ENCODE measurements at regions not wholly inside any gene's neighbourhood (a gene's known extent, or its start where the extent isn't known, plus 50 kb on each side); places are given as distances from the start of the nearest gene placed in this dataset.

GRCh38 chr7:1316086-1316485 lies 83.4 kb downstream of the UNCX start:
- no peak overlapping the region for H3K4me3 ChIP-seq (ENCODE audit: low read depth, low read length)
- no peak for TF ChIP-seq CTCF (IDR thresholded peaks at IDR 0.05; ENCODE audit: low read depth, low read length)

- H3K4me3 ChIP-seq (ENCODE audit: low read depth, low read length) = no peak overlapping the region
- TF ChIP-seq CTCF (IDR thresholded peaks at IDR 0.05; ENCODE audit: low read depth, low read length) = no peak
Observed at GRCh38 chr7:1317646-1318045, 85.0 kb downstream of the UNCX start.

- no peak for TF ChIP-seq CTCF (IDR thresholded peaks at IDR 0.05; ENCODE audit: low read depth, low read length)
- no peak overlapping the region for H3K4me3 ChIP-seq (ENCODE audit: low read depth, low read length)
Observed at GRCh38 chr7:1318051-1318450, 85.4 kb downstream of the UNCX start.

- no peak overlapping the region for H3K4me3 ChIP-seq (ENCODE audit: low read depth, low read length)
- TF ChIP-seq CTCF (IDR thresholded peaks at IDR 0.05; ENCODE audit: low read depth, low read length) = no peak
Observed at GRCh38 chr7:1318661-1319060, 86.0 kb downstream of the UNCX start.

- H3K4me3 ChIP-seq (ENCODE audit: low read depth, low read length) = no peak overlapping the region
- no peak for TF ChIP-seq CTCF (IDR thresholded peaks at IDR 0.05; ENCODE audit: low read depth, low read length)
Observed at GRCh38 chr7:1320616-1321240, 88.1 kb downstream of the UNCX start.

GRCh38 chr7:1321411-1322239 lies 89.0 kb downstream of the UNCX start:
- no peak for TF ChIP-seq CTCF (IDR thresholded peaks at IDR 0.05; ENCODE audit: low read depth, low read length)
- H3K4me3 ChIP-seq (ENCODE audit: low read depth, low read length) = no peak overlapping the region

Measured in WI38 (cell line).